K562 (cell line): ENCODE measurements at regions not wholly inside any gene's neighbourhood (a gene's known extent, or its start where the extent isn't known, plus 50 kb on each side); places are given as distances from the start of the nearest gene placed in this dataset.

Source experiments
- ATAC-seq: fragments of 200-7000 bp; cut with Tn5 transposase; 3 replicates; pipeline ENCODE4 v1.9.1; 2020; ENCODE audit warnings: moderate library complexity
- BruUV-seq: library from RNA; stranded (reverse); fragments of 400-500 nt; replicated peaks from 2 replicates; lab custom pipeline; 2021; lab: Mats Ljungman, UMichigan
- CTCF ChIA-PET: fragments of 300-600 bp; formaldehyde crosslinking; extraction: SDS; loops from one replicate; lab custom pipeline; 2021; ENCODE audit warnings: low intra/inter-chr PET ratio; lab: Yijun Ruan, JAX
- POLR2A ChIA-PET: fragments of 300-600, 350-650 bp; sonication (Branson Sonifier 250); formaldehyde crosslinking; extraction: SDS; loops from one replicate; lab custom pipeline; 2021; ENCODE audit warnings: antibody characterized with exemption, inconsistent platforms; lab: Yijun Ruan, JAX
- DNase-seq, 4 experiments: peaks; one replicate each; pipeline versions ENCODE4 v3.0.0 to v3.0.0-alpha.2; 2011 to 2018; ENCODE audit warnings: low spot score in 3 of 4, mixed read lengths in 3 of 4; ENCODE audit errors: extremely low read depth in 1 of 4
- FAIRE-seq: peaks from 2 replicates; lab custom pipeline; 2011; peaks lifted over from hg19 to GRCh38; lab: Jason Lieb, UNC
- H2AFZ ChIP-seq: 2 replicates; pipeline ENCODE4 v1.6.0; 2011; ENCODE audit warnings: low read depth, low read length, control low read depth, inconsistent platforms
- H3K27ac ChIP-seq: fragments of 200-600 bp; 3 replicates; pipeline ENCODE4 v1.8.0; 2011; ENCODE audit warnings: low read depth, mild to moderate bottlenecking, control low read depth, inconsistent platforms, low read length, moderate library complexity, mixed read lengths; ENCODE audit errors: extremely low read depth
- H3K27me3 ChIP-seq, 2 experiments: fragments of 300-600 bp in 1 of 2; 2 replicates in 1 of 2; 3 replicates in 1 of 2; pipeline versions ENCODE4 v1.6.0 to v1.8.0; 2011; ENCODE audit warnings: inconsistent platforms in 2 of 2, low read length in 2 of 2, mild to moderate bottlenecking in 1 of 2, mixed read lengths in 1 of 2, moderate library complexity in 1 of 2; ENCODE audit not compliant: control insufficient read depth in 2 of 2, insufficient read depth in 2 of 2
- H3K36me3 ChIP-seq: fragments of 300-600 bp; 3 replicates; pipeline ENCODE4 v1.8.0; 2011; ENCODE audit warnings: mild to moderate bottlenecking, low read length, inconsistent platforms; ENCODE audit not compliant: control insufficient read depth, insufficient read depth
- H3K4me1 ChIP-seq, 2 experiments: fragments of 200-600 bp in 1 of 2; replicated peaks in 1 of 2; 2 replicates in 1 of 2; 3 replicates in 1 of 2; pipeline versions ENCODE4 v1.5.1 to v1.8.0; 2011; ENCODE audit warnings: inconsistent platforms in 2 of 2, low read length in 2 of 2, mild to moderate bottlenecking in 1 of 2, mixed read lengths in 1 of 2, moderate library complexity in 1 of 2; ENCODE audit not compliant: control insufficient read depth in 2 of 2, insufficient read depth in 2 of 2
- H3K4me2 ChIP-seq: 2 replicates; pipeline ENCODE4 v1.6.1; 2011; ENCODE audit warnings: low read length, control low read depth, inconsistent platforms, mixed read lengths; ENCODE audit not compliant: insufficient read depth
- H3K4me3 ChIP-seq: fragments of 200-600 bp; sonication (generic), shearing (Covaris generic); 2 replicates; pipeline ENCODE4 v1.5.1; 2016; ENCODE audit warnings: control low read depth, inconsistent platforms
- H3K79me2 ChIP-seq: fragments of 200-600 bp; 3 replicates; pipeline ENCODE4 v1.8.0; 2011; ENCODE audit warnings: low read length, inconsistent platforms; ENCODE audit not compliant: control insufficient read depth, insufficient read depth
- H3K9ac ChIP-seq, 2 experiments: 2 replicates each; pipeline versions ENCODE4 v1.6.0 to v1.6.1; 2011; ENCODE audit warnings: low read depth in 2 of 2, low read length in 2 of 2, control low read depth in 1 of 2, inconsistent platforms in 1 of 2, mild to moderate bottlenecking in 1 of 2, mixed read lengths in 1 of 2; ENCODE audit not compliant: insufficient read depth in 1 of 2
- H3K9me1 ChIP-seq: one replicate; pipeline ENCODE4 v1.6.0; 2011; ENCODE audit warnings: inconsistent platforms, mild to moderate bottlenecking, low read length, moderate library complexity; ENCODE audit not compliant: control insufficient read depth, insufficient read depth
- H3K9me3 ChIP-seq: replicated peaks from 2 replicates; pipeline ENCODE4 v1.5.1; 2011; ENCODE audit warnings: low read depth, low read length, inconsistent platforms; ENCODE audit not compliant: control insufficient read depth, insufficient read depth
- H4K20me1 ChIP-seq: replicated peaks from 2 replicates; pipeline ENCODE4 v1.6.1; 2011; ENCODE audit warnings: low read length, inconsistent platforms, mixed read lengths; ENCODE audit not compliant: control insufficient read depth, insufficient read depth
- ATF6 ChIP-seq: sonication (generic); formaldehyde crosslinking; IDR thresholded peaks from 2 replicates; pipeline ENCODE4 v1.4.0; 2020; ENCODE audit warnings: mild to moderate bottlenecking, missing genetic modification reagents
- MTA3 ChIP-seq: fragments of 450-650 bp; formaldehyde crosslinking; IDR thresholded peaks from 2 replicates; pipeline ENCODE4 v1.6.1; 2017; ENCODE audit warnings: mild to moderate bottlenecking, borderline replicate concordance
- MYC ChIP-seq, 2 experiments: fragments of 250-450 bp in 1 of 2; sonication (Bioruptor Pico) in 1 of 2; IDR thresholded peaks; 2 replicates each; pipeline versions ENCODE4 v1.5.1 to v1.6.1; 2012 to 2021; ENCODE audit warnings: low read depth in 2 of 2, borderline replicate concordance in 1 of 2, improper control_type of control experiment in 1 of 2, low read length in 1 of 2, mild to moderate bottlenecking in 1 of 2, moderate library complexity in 1 of 2
- PML ChIP-seq: IDR thresholded peaks from 2 replicates; pipeline ENCODE4 v1.6.1; 2012; ENCODE audit warnings: low read length, inconsistent platforms
- PRMT5 ChIP-seq: sonication (generic); formaldehyde crosslinking; IDR thresholded peaks from 2 replicates; pipeline ENCODE4 v1.5.0; 2020; ENCODE audit warnings: missing genetic modification reagents
- RBM39 ChIP-seq: fragments of 200-400 bp; formaldehyde crosslinking; optimal IDR thresholded peaks from 2 replicates; pipeline ENCODE3; 2018; ENCODE audit warnings: low read depth, low read length
- SAFB2 ChIP-seq: fragments of 200-400 bp; formaldehyde crosslinking; IDR thresholded peaks from 2 replicates; pipeline ENCODE4 v1.6.1; 2018; ENCODE audit warnings: borderline replicate concordance, low read length, low read depth, moderate library complexity; ENCODE audit not compliant: severe bottlenecking
- ZBTB5 ChIP-seq: fragments of 450-650 bp; IDR thresholded peaks from 2 replicates; pipeline ENCODE4 v1.6.1; 2017; ENCODE audit warnings: antibody characterized with exemption
- ZNF583 ChIP-seq: fragments of 250-450 bp; sonication (Bioruptor Pico); IDR thresholded peaks from 2 replicates; pipeline ENCODE4 v1.4.0; 2020
- WGBS: fragments of 100-300 bp; shearing (Covaris generic); methylation state at CpG from one replicate; pipeline ENCODE4 v1.1.6; 2016; ENCODE audit warnings: low coverage, mixed read lengths; ENCODE audit not compliant: insufficient coverage; ENCODE audit errors: missing lambda C conversion rate; 5-methylcytosine and 5-hydroxymethylcytosine counted together
- in situ Hi-C: fragments of 300-500 bp; cut with MboI; formaldehyde crosslinking; loops from 4 replicates; pipeline ENCODE4 v1.15.0; 2018; ENCODE audit warnings: inconsistent platforms, mixed read lengths
- intact Hi-C: fragments of 100-400 bp; cut with micrococcal nuclease; formaldehyde crosslinking; loops from 2 replicates; pipeline ENCODE4 v1.14.2; 2022
- TF ChIP-seq, protein P1 (sequence below), 2 experiments: fragments of 450-650 bp in 1 of 2; sonication (generic) in 1 of 2; formaldehyde crosslinking; conservative IDR thresholded peaks; 2 replicates each; pipeline versions ENCODE4 v1.4.0 to v1.8.1; 2020 to 2022; ENCODE audit warnings: mild to moderate bottlenecking in 1 of 2, missing genetic modification reagents in 1 of 2

DNA sequence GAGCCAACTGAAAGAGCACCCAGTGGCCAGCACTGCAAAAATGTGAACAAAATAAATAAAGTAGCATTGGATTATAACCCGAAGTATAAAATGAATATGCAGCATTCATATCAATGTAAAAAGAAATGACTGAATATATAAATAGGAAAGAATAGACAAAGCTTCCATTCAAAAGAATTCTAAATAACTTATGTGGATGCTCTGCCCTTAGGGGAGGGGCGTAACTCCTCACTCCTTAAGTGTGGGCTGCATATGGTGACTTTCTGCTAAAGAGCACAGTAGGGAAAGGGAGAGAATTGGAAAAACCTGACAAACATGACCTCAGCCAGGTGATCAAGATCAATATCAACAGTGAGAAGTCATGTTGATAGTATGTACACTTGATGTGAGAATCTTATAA lies 109.9 kb upstream of the DOCK1 start:
- Histone ChIP-seq H3K9ac (no peak overlapping the region), H3K4me2 (no peak overlapping the region), H3K4me1 (no peaks in the 10 kb centered on the region), H2AFZ (no peak overlapping the region), H4K20me1 (no peaks in the 10 kb centered on the region), H3K27ac (no peak overlapping the region), H3K79me2 (no peaks in the 10 kb centered on the region), H3K4me3 (no peak overlapping the region), H3K36me3 (no peaks in the 10 kb centered on the region), H3K9me1 (no peaks in the 10 kb centered on the region), H3K9me3 (no peaks in the 10 kb centered on the region), H3K27me3 (no peaks in the 10 kb centered on the region)
- no TSS peak for BruUV-seq
- CTCF ChIA-PET: no interaction called here
- intact Hi-C loops: no loop called here
- POLR2A ChIA-PET: no interaction called here
- TF ChIP-seq RBM39 (no peak), ZNF583 (CRISPR knock-in tag) (no peak), PRMT5 (CRISPR knock-in tag) (no peak), SAFB2 (no peak), MYC (IDR thresholded peaks at IDR 0.05; ENCODE audit: low read depth, low read length) (no peak), MYC (CRISPR knock-in tag; IDR thresholded peaks at IDR 0.05; ENCODE audit: borderline replicate concordance, low read depth) (no peak), MTA3 (no peak), ATF6 (CRISPR knock-in tag) (no peak), ZBTB5 (no peak), PML (no peak)
- TF ChIP-seq, protein P1, sequence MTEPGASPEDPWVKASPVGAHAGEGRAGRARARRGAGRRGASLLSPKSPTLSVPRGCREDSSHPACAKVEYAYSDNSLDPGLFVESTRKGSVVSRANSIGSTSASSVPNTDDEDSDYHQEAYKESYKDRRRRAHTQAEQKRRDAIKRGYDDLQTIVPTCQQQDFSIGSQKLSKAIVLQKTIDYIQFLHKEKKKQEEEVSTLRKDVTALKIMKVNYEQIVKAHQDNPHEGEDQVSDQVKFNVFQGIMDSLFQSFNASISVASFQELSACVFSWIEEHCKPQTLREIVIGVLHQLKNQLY (CRISPR knock-in tag; conservative IDR thresholded peaks at IDR 0.05): no peak
- no peak for ATAC-seq
- DNase-seq: no peak
- in situ Hi-C loops: no loop called here
- WGBS: 0% methylated on average over 2 of the region's 2 CpGs
- FAIRE-seq: no peak
